ENCODE measurements at regions not wholly inside any gene's neighbourhood (a gene's known extent, or its start where the extent isn't known, plus 50 kb on each side); places are given as distances from the start of the nearest gene placed in this dataset.

- TF ChIP-seq CTCF (IDR thresholded peaks at IDR 0.05) (no peak), POLR2AphosphoS5 (IDR thresholded peaks at IDR 0.05; ENCODE audit: insufficient read depth in 1 of 2, low read depth in 1 of 2) (no peak), POLR2A (IDR thresholded peaks at IDR 0.05) (no peak)
Measured at GRCh38 chr1:209425959-209426358, 157.6 kb upstream of the CAMK1G start.
